ENCODE measurements at regions not wholly inside any gene's neighbourhood (a gene's known extent, or its start where the extent isn't known, plus 50 kb on each side); places are given as distances from the start of the nearest gene placed in this dataset.
A peak's percentile ranks its signal among the peaks of the same experiment; 100 is the strongest.

GRCh38 chr4:175946472-175947116 is 119.0 kb upstream of the WDR17 start:
- TF ChIP-seq CTCF (IDR thresholded peaks at IDR 0.05; ENCODE audit: insufficient read depth, low read depth, low read length): no peak
- no peak for DNase-seq (ENCODE audit: low read depth)
- ChIA-PET CTCF (interaction anchor here (0.6 to 1.8 kb wide), 4 partner anchors 14 to 396 kb away, joined by 3 to 7 read pairs (median 4); no protein-coding TSS in a partner anchor), POLR2A (no interaction called here)
- no peaks in the 10 kb centered on the region for H3K27me3 ChIP-seq (ENCODE audit: control insufficient read depth, insufficient read depth, low read length)
- H3K36me3 ChIP-seq (ENCODE audit: control insufficient read depth, insufficient read depth, low read length): no peaks in the 10 kb centered on the region
- no peak overlapping the region for H3K4me3 ChIP-seq (ENCODE audit: low read depth, low read length)

- peak; percentile 62 for TF ChIP-seq CTCF (IDR thresholded peaks at IDR 0.05; ENCODE audit: insufficient read depth, low read depth, low read length)
- POLR2A ChIA-PET: no interaction called here
- peak; percentile 2 for DNase-seq (ENCODE audit: low read depth)
- no peak overlapping the region for H3K4me3 ChIP-seq (ENCODE audit: low read depth, low read length)
- no peaks in the 10 kb centered on the region for H3K27me3 ChIP-seq (ENCODE audit: control insufficient read depth, insufficient read depth, low read length)
- no peaks in the 10 kb centered on the region for H3K36me3 ChIP-seq (ENCODE audit: control insufficient read depth, insufficient read depth, low read length)
- CTCF ChIA-PET: interaction anchor here (0.6 to 1.8 kb wide), 7 partner anchors 13 to 395 kb away, joined by 3 to 7 read pairs (median 3); no protein-coding TSS in a partner anchor
Measured at GRCh38 chr4:175947117-175947722, 118.4 kb upstream of the WDR17 start.

GRCh38 chr4:175951794-175952193 is 113.8 kb upstream of the WDR17 start:
- CTCF ChIA-PET: interaction anchor here (0.6 kb wide), 1 partner anchor 9 kb away, joined by 3 read pairs; no protein-coding TSS in a partner anchor
- POLR2A ChIA-PET: no interaction called here
- no peak for DNase-seq (ENCODE audit: low read depth)

GRCh38 chr4:175953116-175953515 is 112.5 kb upstream of the WDR17 start:
- no peaks in the 10 kb centered on the region for H3K27me3 ChIP-seq (ENCODE audit: control insufficient read depth, insufficient read depth, low read length)
- TF ChIP-seq CTCF (IDR thresholded peaks at IDR 0.05; ENCODE audit: insufficient read depth, low read depth, low read length): no peak
- ChIA-PET POLR2A (no interaction called here), CTCF (no interaction called here)
- H3K36me3 ChIP-seq (ENCODE audit: control insufficient read depth, insufficient read depth, low read length): no peaks in the 10 kb centered on the region
- no peak overlapping the region for H3K4me3 ChIP-seq (ENCODE audit: low read depth, low read length)
- no peak for DNase-seq (ENCODE audit: low read depth)

More at GRCh38 chr4:175951794-175952193, 113.8 kb upstream of the WDR17 start:
- TF ChIP-seq CTCF (IDR thresholded peaks at IDR 0.05; ENCODE audit: insufficient read depth, low read depth, low read length): no peak
- Histone ChIP-seq H3K27me3 (ENCODE audit: control insufficient read depth, insufficient read depth, low read length) (no peaks in the 10 kb centered on the region), H3K4me3 (ENCODE audit: low read depth, low read length) (no peak overlapping the region), H3K36me3 (ENCODE audit: control insufficient read depth, insufficient read depth, low read length) (no peaks in the 10 kb centered on the region)

GRCh38 chr4:175953960-175954521 is 111.6 kb upstream of the WDR17 start:
- POLR2A ChIA-PET: no interaction called here
- TF ChIP-seq CTCF (IDR thresholded peaks at IDR 0.05; ENCODE audit: insufficient read depth, low read depth, low read length): no peak
- CTCF ChIA-PET: no interaction called here
- H3K4me3 ChIP-seq (ENCODE audit: low read depth, low read length): no peak overlapping the region
- no peak for DNase-seq (ENCODE audit: low read depth)
- no peaks in the 10 kb centered on the region for H3K27me3 ChIP-seq (ENCODE audit: control insufficient read depth, insufficient read depth, low read length)
- H3K36me3 ChIP-seq (ENCODE audit: control insufficient read depth, insufficient read depth, low read length): no peaks in the 10 kb centered on the region

Measured in BJ (cell line).